Muscle layer of colon (tissue), 2 donors: ENCODE measurements at regions not wholly inside any gene's neighbourhood (a gene's known extent, or its start where the extent isn't known, plus 50 kb on each side); places are given as distances from the start of the nearest gene placed in this dataset.

Source experiments
- H3K27ac ChIP-seq: one replicate; pipeline ENCODE4 v1.7.0; 2013; ENCODE audit warnings: low read depth, mild to moderate bottlenecking, low read length, moderate library complexity
- H3K27me3 ChIP-seq, 2 donors: one replicate each; pipeline ENCODE4 v1.7.0; 2013; ENCODE audit warnings: low read length in 2 of 2, mild to moderate bottlenecking in 2 of 2; ENCODE audit not compliant: insufficient read depth in 2 of 2, control insufficient read depth in 1 of 2
- H3K36me3 ChIP-seq: one replicate; pipeline ENCODE4 v1.7.0; 2013; ENCODE audit warnings: mild to moderate bottlenecking, low read length; ENCODE audit not compliant: insufficient read depth
- H3K4me1 ChIP-seq: one replicate; pipeline ENCODE4 v1.7.0; 2013; ENCODE audit warnings: mild to moderate bottlenecking, low read length; ENCODE audit not compliant: insufficient read depth
- H3K4me3 ChIP-seq, 2 donors: one replicate each; pipeline ENCODE4 v1.7.0; 2013; ENCODE audit warnings: low read length in 2 of 2, low read depth in 1 of 2, mild to moderate bottlenecking in 1 of 2, moderate library complexity in 1 of 2
- H3K9ac ChIP-seq: one replicate; pipeline ENCODE4 v1.7.0; 2013; ENCODE audit warnings: low read length
- H3K9me3 ChIP-seq: one replicate; pipeline ENCODE4 v1.7.0; 2013; ENCODE audit warnings: mild to moderate bottlenecking, low read length
- donor health status: abdominal sarcoma.
- donor health status: Adenocarcinoma of cecum.

DNA sequence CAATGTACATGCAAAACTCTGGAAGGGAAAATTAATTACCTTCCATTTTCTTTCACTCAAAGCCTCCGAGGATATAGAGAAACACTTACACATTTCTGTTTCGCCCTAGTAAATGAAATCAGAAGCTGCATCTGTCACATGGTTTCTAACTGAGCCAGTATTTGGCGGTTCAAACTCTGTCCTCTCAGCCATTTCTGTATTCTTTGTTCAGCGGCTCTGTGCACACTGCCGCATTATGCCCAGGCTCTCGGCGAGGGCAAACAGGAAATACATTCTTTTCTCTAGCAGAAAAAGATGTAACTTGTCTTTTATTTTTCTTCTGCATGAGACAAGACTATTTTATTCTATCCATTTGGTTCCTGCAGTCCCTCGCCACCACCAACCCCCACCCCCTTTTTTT, 71.4 kb upstream of the GPM6B start:
- no peaks in the 10 kb centered on the region for H3K4me1 ChIP-seq
- H3K9me3 ChIP-seq: no peaks in the 10 kb centered on the region
- H3K9ac ChIP-seq: no peak overlapping the region
- no peak overlapping the region for H3K27ac ChIP-seq
- no peaks in the 10 kb centered on the region for H3K36me3 ChIP-seq
- H3K27me3 ChIP-seq: peaks cover 0 to 5% of the 10 kb centered on the region in 2 donors
- H3K4me3 ChIP-seq: no peak overlapping the region

DNA sequence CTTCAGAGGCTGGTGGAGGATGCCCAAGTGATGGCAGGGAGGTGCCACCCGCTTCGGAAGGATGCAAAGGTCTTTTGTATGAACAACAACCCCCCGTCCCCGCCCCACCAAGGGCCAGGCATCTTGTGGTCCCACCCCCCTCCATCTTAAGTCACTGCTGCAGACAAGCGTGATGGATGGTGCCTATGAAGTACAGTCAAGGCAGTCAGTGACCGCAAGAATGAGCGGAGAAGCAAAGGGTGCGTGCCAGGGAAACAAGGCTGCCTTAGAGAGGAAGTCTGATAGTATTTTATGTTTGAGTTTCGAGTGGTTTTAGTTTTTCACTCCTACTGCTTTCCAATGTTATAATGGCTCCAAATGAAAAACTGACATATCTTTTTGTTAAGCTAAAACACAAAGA, 68.7 kb upstream of the GPM6B start:
- no peaks in the 10 kb centered on the region for H3K27me3 ChIP-seq
- no peaks in the 10 kb centered on the region for H3K4me1 ChIP-seq
- no peak overlapping the region for H3K4me3 ChIP-seq
- no peaks in the 10 kb centered on the region for H3K9me3 ChIP-seq
- no peak overlapping the region for H3K27ac ChIP-seq
- H3K36me3 ChIP-seq: no peaks in the 10 kb centered on the region
- H3K9ac ChIP-seq: no peak overlapping the region

DNA sequence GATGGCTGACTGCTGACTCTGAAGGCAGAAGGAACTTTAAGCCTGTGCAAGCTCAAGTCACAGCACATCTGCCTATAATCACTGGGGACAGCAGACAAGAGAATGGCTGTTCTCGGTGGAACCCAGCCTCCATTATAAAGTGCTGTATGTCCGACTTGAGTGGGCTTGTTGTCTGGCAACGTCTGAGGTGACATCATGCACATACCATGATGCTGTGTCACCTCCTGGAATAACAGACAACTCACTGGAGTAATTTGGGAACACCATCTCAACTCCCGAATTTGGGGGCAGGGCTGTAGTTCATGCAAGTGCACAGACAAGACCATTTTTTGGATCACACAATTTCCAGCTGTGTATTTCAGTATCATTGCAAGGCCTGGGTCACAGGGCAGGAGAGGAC, 59.8 kb upstream of the GPM6B start:
- H3K4me3 ChIP-seq: no peak overlapping the region
- H3K4me1 ChIP-seq: no peaks in the 10 kb centered on the region
- no peaks in the 10 kb centered on the region for H3K36me3 ChIP-seq
- H3K9me3 ChIP-seq: no peaks in the 10 kb centered on the region
- H3K27me3 ChIP-seq: peaks cover 0 to 6% of the 10 kb centered on the region in 2 donors
- no peak overlapping the region for H3K9ac ChIP-seq
- H3K27ac ChIP-seq: no peak overlapping the region

DNA sequence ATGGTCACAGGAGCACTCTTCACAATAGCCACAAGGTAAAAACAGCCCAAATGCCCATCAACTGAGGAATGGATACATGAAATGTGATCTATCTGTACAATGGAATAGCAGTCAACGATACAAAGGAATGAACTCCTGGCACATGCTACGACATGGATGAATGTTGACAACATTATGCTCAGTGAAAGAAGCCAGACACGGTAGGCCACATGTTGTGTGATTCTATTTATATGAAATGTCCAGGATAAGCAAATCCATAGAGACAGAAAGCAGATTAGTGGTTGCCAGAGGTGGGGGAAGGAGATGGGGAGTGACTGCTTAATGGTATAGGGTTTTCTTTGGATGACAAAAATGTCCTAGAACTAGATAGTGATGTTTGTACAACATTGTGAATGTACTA, 58.7 kb upstream of the GPM6B start:
- Histone ChIP-seq H3K4me3 (no peak overlapping the region), H3K36me3 (no peaks in the 10 kb centered on the region), H3K9ac (no peak overlapping the region), H3K9me3 (no peaks in the 10 kb centered on the region), H3K27me3 (peaks cover 0 to 6% of the 10 kb centered on the region in 2 donors), H3K4me1 (no peaks in the 10 kb centered on the region), H3K27ac (no peak overlapping the region)

DNA sequence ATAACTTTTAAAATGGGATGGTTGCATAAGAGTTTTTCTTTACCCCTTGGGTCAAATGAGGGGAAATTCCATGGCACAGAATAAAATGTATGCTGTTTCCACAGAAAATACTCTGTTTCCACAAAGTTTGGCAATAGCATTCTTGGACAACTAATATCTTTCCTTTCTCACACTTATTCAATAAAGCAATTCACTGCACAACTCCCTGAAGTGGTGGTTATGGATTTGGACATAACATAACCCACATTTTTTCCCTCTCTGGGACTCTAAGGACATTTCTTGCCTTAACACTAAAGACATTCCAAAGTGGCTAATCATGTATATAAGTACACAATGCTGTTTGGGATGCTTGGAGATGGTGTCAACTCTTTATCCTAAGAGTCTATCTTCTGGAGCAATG, 51.7 kb upstream of the GPM6B start:
- no peak overlapping the region for H3K4me3 ChIP-seq
- H3K36me3 ChIP-seq: no peaks in the 10 kb centered on the region
- peaks cover 0 to 13% of the 10 kb centered on the region in 2 donors for H3K27me3 ChIP-seq
- no peaks in the 10 kb centered on the region for H3K4me1 ChIP-seq
- H3K9me3 ChIP-seq: no peaks in the 10 kb centered on the region
- H3K27ac ChIP-seq: no peak overlapping the region
- H3K9ac ChIP-seq: no peak overlapping the region
